ENCODE measurements at regions not wholly inside any gene's neighbourhood (a gene's known extent, or its start where the extent isn't known, plus 50 kb on each side); places are given as distances from the start of the nearest gene placed in this dataset.

- DNase-seq, result no peak
Measured at GRCh38 chr2:156083763-156084493, 248.6 kb downstream of the NR4A2 start.

DNA sequence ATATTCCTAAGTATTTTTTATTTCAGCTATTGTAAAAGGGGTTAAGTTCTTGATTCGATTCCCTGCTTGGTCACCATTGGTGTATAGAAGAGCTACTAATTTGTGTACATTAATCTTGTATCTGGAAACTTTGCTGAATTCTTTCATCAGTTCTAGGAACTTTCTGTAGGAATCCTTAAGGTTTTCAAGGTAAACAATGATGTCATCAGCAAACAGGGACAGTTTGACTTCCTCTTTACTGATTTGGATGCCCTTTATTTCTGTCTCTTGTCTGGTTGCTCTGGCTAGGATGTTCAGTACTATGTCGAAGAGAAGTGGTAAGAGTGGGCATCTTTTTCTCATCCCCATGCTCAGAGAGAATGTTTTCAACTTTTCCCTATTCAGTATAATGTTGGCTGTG lies 252.7 kb downstream of the NR4A2 start:
- no peak for DNase-seq

GRCh38 chr2:156077041-156077742 lies 255.3 kb downstream of the NR4A2 start:
- peak; percentile 16 for DNase-seq

GRCh38 chr2:156065912-156066311 lies 266.6 kb downstream of the NR4A2 start:
- DNase-seq, result peak; percentile 46

- no peak for DNase-seq
Measured at GRCh38 chr2:156064540-156064939, 268.0 kb downstream of the NR4A2 start.

GRCh38 chr2:156057647-156058046 lies 274.9 kb downstream of the NR4A2 start:
- DNase-seq, result no peak

DNA sequence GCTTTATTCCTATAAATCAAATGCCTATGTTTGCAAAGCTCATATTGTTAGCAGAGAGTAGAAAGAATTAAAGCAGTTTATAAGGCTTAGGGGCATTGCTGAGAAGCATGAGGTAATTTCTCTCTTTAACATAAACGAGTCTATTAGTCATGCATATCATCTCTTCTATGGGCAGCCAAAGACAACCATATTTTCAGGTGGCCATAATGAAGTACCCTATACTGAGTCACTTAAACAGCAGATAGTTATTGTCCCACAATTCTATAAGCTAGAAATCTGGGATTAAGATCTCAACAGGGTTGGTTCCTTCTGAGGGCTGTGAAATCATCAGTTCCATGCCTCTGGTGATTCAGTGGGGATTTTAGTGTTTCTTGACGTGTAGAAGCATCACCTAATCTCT lies 277.5 kb downstream of the NR4A2 start:
- no peak for DNase-seq

GRCh38 chr2:156046900-156047299 lies 285.6 kb downstream of the NR4A2 start:
- no peak for DNase-seq

GRCh38 chr2:156042895-156043294 lies 289.6 kb downstream of the NR4A2 start:
- DNase-seq, result no peak

DNA sequence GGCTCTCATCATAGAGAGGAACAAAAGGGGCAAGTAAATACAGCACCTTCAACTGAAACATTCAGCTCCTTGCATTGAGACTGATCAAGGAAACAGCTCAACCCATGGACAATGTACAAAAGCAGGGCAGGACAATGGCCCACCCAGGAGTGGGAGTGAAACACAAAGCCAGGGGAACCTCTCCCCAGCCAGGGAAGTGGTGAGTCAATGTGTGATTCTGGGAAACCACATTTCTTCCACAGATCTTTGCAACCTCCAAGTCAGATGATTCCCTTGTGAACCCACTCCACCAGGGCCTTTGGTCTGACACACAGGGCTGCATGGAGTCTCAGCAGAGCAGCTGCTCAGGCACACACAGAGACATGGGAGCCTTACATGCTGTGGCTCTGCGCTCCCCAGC lies 294.5 kb downstream of the NR4A2 start:
- DNase-seq, result no peak

DNA sequence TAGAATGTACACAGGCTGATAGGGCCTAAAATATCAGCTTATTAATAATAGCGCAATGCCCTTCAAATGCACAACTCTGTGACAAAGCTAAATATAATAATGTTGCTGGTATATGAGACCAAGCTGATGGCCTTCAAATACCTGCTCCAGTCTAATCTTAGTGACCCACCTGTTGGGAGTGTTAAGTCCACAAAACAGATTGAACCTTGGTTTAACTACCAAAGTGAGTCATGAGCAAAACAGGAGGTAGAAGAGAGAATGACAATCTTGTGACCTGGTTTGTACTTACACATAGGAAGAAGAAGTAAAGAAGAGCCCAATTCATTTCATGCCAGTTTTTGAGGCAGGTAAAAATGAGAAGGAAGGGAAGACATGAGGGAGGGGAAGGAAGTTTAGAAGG lies 295.0 kb downstream of the NR4A2 start:
- DNase-seq, result no peak

DNA sequence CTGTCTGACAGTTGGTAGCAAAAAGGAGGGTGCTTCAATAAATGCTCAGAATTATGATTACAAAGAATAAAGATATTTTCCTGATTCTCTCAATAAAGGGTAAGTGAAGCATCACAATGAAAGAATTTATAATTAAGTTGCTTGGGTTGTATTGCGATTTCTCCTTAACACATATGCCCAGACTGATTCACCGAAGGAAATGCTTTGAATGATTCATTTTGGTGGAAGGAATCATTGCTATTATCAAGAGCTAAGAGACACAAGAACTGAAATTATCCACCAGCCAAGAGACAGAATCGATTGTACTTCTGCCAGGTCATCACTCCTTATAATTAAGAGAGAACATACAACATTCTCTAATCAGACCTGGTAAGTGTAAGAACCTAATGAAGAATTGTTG lies 301.4 kb downstream of the NR4A2 start:
- no peak for DNase-seq

- peak; percentile 2 for DNase-seq
Measured at GRCh38 chr2:156023229-156023869, 309.2 kb downstream of the NR4A2 start.

DNA sequence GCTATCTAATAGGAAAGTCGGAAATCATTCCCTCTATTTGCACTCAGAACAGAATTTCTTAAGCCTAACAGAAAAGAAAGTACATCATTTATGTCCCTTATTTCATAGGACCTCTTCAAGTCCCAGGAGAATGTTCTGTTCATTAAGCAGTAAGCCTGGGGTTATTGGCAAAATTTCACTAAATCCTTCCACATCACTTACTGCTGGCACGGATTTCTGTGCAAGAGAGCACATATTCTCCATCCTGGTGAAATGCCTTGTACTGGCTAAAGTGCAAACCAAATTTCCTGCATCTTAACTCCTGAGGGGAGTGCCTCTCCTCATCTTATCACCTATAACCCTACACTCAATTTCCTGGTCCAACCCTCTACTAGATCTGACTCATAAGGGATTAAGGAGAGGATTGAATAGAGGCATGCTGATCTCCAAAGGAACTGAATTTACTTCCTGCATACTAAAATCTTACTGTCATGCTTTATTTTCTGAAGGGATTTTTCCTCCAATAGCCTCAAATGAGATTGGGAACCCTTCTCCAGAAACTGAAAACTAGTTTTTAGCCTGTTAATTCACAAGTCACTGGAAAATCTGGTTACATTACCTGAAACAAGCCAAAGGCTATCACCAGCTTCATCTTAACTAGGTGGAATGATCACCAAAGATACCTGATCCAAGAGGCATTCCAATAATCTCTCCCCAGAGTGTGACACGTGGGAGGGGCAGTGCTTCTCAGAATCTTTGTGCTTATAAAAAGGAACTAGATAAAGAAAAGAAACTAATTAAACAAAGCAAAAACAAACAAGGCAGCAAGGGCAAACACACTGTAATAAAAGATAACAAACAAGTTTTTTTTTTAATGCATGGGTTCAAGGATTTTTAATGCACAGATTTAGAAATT lies 311.1 kb downstream of the NR4A2 start:
- DNase-seq, result no peak

DNA sequence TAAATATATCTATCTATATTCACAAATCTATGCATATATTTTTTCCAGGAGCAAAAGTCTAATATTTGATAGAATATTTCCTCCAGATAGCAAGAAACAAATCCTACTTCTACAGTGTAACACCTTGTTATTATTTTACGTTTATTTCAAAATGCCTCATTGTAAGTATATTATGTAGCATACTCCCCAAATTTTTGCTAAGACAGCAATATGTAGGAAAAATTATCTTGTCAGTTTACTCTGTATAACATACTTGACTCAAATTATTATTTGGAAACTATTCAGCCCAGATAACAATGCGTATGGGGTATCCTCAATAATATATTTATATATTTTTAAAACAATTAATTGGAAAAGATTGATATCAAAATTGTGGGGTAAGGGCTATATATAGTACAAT lies 313.2 kb downstream of the NR4A2 start:
- DNase-seq, result no peak

DNA sequence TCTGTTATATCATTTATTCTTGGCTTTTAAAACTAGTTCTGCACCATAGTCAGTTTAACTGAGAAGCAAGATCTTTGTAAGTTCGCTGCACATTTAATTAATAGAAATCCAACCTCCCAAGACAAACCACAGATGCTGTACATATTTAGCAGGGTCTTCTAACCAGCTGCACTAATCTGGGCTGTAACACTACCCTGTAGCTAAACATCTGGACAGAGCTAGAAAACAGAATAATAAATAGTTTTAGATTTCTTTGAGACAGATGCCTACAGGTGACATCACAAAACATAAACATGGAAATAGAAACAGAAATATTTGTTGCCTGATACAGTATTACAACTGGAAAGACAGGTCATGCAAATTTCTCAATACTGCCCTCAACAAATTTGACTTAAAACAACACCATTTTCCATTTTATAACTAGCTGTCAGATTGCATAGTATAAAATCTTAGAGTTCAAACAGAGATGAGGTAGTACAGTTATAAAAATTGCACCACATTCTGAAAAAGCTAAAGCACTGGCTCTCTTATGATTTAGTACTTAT lies 315.1 kb downstream of the NR4A2 start:
- DNase-seq, result no peak

DNA sequence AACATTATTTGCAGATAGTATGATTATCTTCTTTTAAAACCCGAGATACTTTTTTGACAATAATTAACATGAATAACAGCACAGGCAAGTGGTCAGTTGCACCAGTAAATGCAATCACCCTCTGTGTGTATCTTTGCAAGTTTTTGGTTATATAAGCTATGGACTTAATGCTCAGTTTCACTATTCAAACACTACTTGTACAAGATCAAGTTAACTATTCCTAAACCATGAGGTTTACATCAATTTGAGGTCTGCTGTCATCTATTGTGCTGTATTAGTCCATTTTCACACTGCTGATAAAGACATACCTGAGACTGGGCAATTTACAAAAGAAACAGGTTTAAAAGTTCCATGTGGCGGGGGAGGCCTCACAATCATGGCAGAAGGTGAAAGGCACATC lies 323.2 kb downstream of the NR4A2 start:
- DNase-seq, result no peak

- no peak for DNase-seq
Measured at GRCh38 chr2:156006721-156007618, 325.6 kb downstream of the NR4A2 start.

- DNase-seq, result no peak
Measured at GRCh38 chr2:156005999-156006712, 326.4 kb downstream of the NR4A2 start.

GRCh38 chr2:156005531-156005930 lies 327.0 kb downstream of the NR4A2 start:
- no peak for DNase-seq

GRCh38 chr2:156004459-156004858 lies 328.1 kb downstream of the NR4A2 start:
- DNase-seq, result no peak

Measured in RPMI8226 (cell line).